ENCODE measurements at regions not wholly inside any gene's neighbourhood (a gene's known extent, or its start where the extent isn't known, plus 50 kb on each side); places are given as distances from the start of the nearest gene placed in this dataset.

DNA sequence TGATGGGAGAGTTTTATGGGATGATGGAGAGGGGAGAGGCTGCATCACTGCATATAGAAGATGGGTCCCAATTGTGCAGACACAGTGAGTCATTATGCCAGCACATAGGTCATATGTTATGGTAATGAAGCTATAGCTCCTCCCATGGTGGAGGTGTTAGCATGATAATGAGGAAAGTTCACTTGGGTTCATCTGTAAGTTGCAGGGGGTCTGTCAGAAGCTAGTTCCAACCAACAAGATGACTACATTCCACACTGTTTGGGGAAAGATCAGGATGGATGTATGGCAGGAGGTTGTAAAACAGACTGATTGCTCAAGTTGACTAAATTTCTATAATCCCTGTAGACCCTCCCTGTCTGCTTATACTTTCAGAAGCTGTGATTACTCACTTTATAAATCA lies 561.3 kb downstream of the C12orf50 start:
- Mint-ChIP-seq H3K9me3 (peaks cover 2% of the 10 kb centered on the region), H3K4me1 (no peaks in the 10 kb centered on the region), H3K4me3 (no peak overlapping the region), H3K36me3 (ENCODE audit: low read depth) (no peaks in the 10 kb centered on the region), H3K27ac (no peak overlapping the region), H3K27me3 (no peaks in the 10 kb centered on the region)
- TF ChIP-seq, protein P1, sequence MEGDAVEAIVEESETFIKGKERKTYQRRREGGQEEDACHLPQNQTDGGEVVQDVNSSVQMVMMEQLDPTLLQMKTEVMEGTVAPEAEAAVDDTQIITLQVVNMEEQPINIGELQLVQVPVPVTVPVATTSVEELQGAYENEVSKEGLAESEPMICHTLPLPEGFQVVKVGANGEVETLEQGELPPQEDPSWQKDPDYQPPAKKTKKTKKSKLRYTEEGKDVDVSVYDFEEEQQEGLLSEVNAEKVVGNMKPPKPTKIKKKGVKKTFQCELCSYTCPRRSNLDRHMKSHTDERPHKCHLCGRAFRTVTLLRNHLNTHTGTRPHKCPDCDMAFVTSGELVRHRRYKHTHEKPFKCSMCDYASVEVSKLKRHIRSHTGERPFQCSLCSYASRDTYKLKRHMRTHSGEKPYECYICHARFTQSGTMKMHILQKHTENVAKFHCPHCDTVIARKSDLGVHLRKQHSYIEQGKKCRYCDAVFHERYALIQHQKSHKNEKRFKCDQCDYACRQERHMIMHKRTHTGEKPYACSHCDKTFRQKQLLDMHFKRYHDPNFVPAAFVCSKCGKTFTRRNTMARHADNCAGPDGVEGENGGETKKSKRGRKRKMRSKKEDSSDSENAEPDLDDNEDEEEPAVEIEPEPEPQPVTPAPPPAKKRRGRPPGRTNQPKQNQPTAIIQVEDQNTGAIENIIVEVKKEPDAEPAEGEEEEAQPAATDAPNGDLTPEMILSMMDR (IDR thresholded peaks at IDR 0.05) = no peak
- intact Hi-C loops (cut with micrococcal nuclease) = no loop called here
- no peak for ATAC-seq (ENCODE audit: low read depth)
- CTCF ChIA-PET = no interaction called here
- POLR2A ChIA-PET = no interaction called here
- DNase-seq = no peak

DNA sequence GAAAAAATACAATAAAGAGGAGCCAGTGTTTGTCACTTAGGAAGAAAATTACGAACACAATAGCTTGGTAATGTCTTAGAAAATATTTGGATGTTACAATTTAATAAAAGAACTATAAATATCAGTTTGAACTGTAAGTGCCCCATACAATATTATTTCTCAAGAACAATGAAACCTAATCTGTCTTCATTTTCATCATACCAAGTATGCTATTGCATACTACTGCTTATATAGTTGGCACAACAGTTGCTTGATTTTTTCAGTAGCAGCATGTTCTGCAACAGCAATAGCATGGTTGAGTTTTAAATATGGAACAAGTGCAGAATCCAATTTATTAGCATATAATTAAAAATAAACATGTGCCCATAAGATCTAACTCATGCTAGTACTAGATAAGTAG lies 564.6 kb downstream of the C12orf50 start:
- no peaks in the 10 kb centered on the region for H3K4me1 Mint-ChIP-seq

GRCh38 chr12:87444039-87444438 lies 585.2 kb downstream of the C12orf50 start:
- no peak for DNase-seq
- no peak overlapping the region for H3K4me3 Mint-ChIP-seq
- H3K36me3 Mint-ChIP-seq (ENCODE audit: low read depth) = no peaks in the 10 kb centered on the region
- CTCF ChIA-PET = no interaction called here
- H3K27me3 Mint-ChIP-seq = no peaks in the 10 kb centered on the region
- TF ChIP-seq, protein P1 (IDR thresholded peaks at IDR 0.05) = no peak
- intact Hi-C loops (cut with micrococcal nuclease) = no loop called here
- peaks cover 3% of the 10 kb centered on the region for H3K9me3 Mint-ChIP-seq
- H3K4me1 Mint-ChIP-seq = no peaks in the 10 kb centered on the region
- ATAC-seq (ENCODE audit: low read depth) = no peak
- POLR2A ChIA-PET = no interaction called here
- no peak overlapping the region for H3K27ac Mint-ChIP-seq

More for the DNA sequence above, 564.6 kb downstream of the C12orf50 start:
- intact Hi-C loops (cut with micrococcal nuclease) = no loop called here
- ATAC-seq (ENCODE audit: low read depth) (no peak), DNase-seq (no peak)
- Mint-ChIP-seq H3K4me3 (no peak overlapping the region), H3K9me3 (no peaks in the 10 kb centered on the region), H3K27me3 (no peaks in the 10 kb centered on the region), H3K27ac (no peak overlapping the region), H3K36me3 (ENCODE audit: low read depth) (no peaks in the 10 kb centered on the region)
- POLR2A ChIA-PET = no interaction called here
- CTCF ChIA-PET = no interaction called here
- TF ChIP-seq, protein P1 (IDR thresholded peaks at IDR 0.05) = no peak

GRCh38 chr12:87441511-87441910 lies 587.7 kb downstream of the C12orf50 start:
- H3K4me3 Mint-ChIP-seq = no peak overlapping the region
- no peaks in the 10 kb centered on the region for H3K4me1 Mint-ChIP-seq
- no peaks in the 10 kb centered on the region for H3K27me3 Mint-ChIP-seq
- TF ChIP-seq, protein P1 (IDR thresholded peaks at IDR 0.05) = no peak
- POLR2A ChIA-PET = no interaction called here
- CTCF ChIA-PET = no interaction called here
- H3K27ac Mint-ChIP-seq = no peak overlapping the region
- intact Hi-C loops (cut with micrococcal nuclease) = no loop called here
- peaks cover 3% of the 10 kb centered on the region for H3K9me3 Mint-ChIP-seq
- no peaks in the 10 kb centered on the region for H3K36me3 Mint-ChIP-seq (ENCODE audit: low read depth)
- DNase-seq (no peak), ATAC-seq (ENCODE audit: low read depth) (no peak)

- Mint-ChIP-seq H3K4me3 (no peak overlapping the region), H3K27me3 (no peaks in the 10 kb centered on the region), H3K4me1 (no peaks in the 10 kb centered on the region), H3K36me3 (ENCODE audit: low read depth) (no peaks in the 10 kb centered on the region), H3K9me3 (peaks cover 3% of the 10 kb centered on the region), H3K27ac (no peak overlapping the region)
- ATAC-seq (ENCODE audit: low read depth) (no peak), DNase-seq (no peak)
- ChIA-PET POLR2A (no interaction called here), CTCF (no interaction called here)
- intact Hi-C loops (cut with micrococcal nuclease) = no loop called here
- TF ChIP-seq, protein P1 (IDR thresholded peaks at IDR 0.05) = no peak
Observed at GRCh38 chr12:87439990-87440827, 589.0 kb downstream of the C12orf50 start.
